ENCODE measurements at regions not wholly inside any gene's neighbourhood (a gene's known extent, or its start where the extent isn't known, plus 50 kb on each side); places are given as distances from the start of the nearest gene placed in this dataset.

DNA sequence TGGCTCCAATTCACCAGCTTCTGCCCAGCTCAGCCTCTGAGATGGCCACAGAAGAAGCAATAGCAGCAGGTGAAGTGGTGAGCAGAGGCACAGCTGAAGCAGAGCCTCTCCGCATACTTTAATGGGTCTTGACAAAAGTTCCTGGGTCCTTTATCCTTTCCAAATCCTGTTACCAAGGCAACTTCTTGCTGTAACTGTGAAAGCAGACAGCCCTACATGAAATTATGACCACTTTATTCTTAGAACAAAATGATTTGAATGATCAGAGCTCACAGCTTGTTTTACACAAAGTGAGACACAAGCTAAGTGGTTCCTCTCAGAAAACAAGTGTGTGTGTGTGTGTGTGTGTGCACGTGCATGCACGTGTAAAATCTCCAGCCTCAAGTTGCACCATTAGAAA, 245.6 kb downstream of the HTR7 start:
- no peaks in the 10 kb centered on the region for H3K27me3 ChIP-seq
- H3K4me1 ChIP-seq, result no peaks in the 10 kb centered on the region
- H3K4me3 ChIP-seq, result no peak overlapping the region
- TF ChIP-seq EP300 (IDR thresholded peaks at IDR 0.05), result no peak
- no peak for TF ChIP-seq POLR2A (IDR thresholded peaks at IDR 0.05; ENCODE audit: low read depth)
- TF ChIP-seq, protein P1, sequence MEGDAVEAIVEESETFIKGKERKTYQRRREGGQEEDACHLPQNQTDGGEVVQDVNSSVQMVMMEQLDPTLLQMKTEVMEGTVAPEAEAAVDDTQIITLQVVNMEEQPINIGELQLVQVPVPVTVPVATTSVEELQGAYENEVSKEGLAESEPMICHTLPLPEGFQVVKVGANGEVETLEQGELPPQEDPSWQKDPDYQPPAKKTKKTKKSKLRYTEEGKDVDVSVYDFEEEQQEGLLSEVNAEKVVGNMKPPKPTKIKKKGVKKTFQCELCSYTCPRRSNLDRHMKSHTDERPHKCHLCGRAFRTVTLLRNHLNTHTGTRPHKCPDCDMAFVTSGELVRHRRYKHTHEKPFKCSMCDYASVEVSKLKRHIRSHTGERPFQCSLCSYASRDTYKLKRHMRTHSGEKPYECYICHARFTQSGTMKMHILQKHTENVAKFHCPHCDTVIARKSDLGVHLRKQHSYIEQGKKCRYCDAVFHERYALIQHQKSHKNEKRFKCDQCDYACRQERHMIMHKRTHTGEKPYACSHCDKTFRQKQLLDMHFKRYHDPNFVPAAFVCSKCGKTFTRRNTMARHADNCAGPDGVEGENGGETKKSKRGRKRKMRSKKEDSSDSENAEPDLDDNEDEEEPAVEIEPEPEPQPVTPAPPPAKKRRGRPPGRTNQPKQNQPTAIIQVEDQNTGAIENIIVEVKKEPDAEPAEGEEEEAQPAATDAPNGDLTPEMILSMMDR (IDR thresholded peaks at IDR 0.05), result no peak
- TF ChIP-seq POLR2AphosphoS5 (IDR thresholded peaks at IDR 0.05), result no peak
- intact Hi-C loops (cut with DNase I), result no loop called here
- 65% methylated on average over 3 of the region's 3 CpGs for WGBS
- H3K36me3 ChIP-seq, result no peaks in the 10 kb centered on the region
- H3K9me3 ChIP-seq, result no peaks in the 10 kb centered on the region
- DNase-seq (ENCODE audit: extremely low spot score), result peak; percentile 53
- H3K27ac ChIP-seq (replicated peaks in 1 of 4), result no peak overlapping the region

DNA sequence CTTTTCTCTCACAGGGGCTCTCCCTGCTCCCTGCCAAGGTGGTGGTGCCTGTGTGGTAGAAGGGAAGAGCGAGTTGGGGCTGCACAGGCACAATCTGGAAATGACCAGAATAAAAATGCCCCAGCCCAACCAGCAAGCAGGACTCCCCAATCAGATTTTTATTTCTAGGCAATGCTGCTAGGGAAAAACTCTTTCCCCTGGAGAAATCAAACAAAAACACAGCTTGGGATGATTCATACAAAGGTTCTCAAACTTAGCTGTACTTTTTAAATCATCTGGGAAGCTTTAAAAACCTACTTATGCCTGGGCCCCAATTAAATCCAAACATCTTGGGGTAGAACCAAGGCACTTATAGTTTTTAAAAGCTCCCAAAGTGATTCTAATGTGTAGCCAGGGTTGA, 243.2 kb downstream of the HTR7 start:
- no peaks in the 10 kb centered on the region for H3K4me1 ChIP-seq
- 79% methylated on average over 1 of the region's 1 CpG for WGBS
- TF ChIP-seq, protein P1 (IDR thresholded peaks at IDR 0.05), result no peak
- TF ChIP-seq POLR2AphosphoS5 (IDR thresholded peaks at IDR 0.05) (no peak), POLR2A (IDR thresholded peaks at IDR 0.05; ENCODE audit: low read depth) (no peak), EP300 (IDR thresholded peaks at IDR 0.05) (no peak)
- H3K9me3 ChIP-seq, result no peaks in the 10 kb centered on the region
- DNase-seq (ENCODE audit: extremely low spot score), result no peak
- intact Hi-C loops (cut with DNase I), result no loop called here
- no peak overlapping the region for H3K4me3 ChIP-seq
- H3K27me3 ChIP-seq, result no peaks in the 10 kb centered on the region
- no peak overlapping the region for H3K27ac ChIP-seq (replicated peaks in 1 of 4)
- no peaks in the 10 kb centered on the region for H3K36me3 ChIP-seq

DNA sequence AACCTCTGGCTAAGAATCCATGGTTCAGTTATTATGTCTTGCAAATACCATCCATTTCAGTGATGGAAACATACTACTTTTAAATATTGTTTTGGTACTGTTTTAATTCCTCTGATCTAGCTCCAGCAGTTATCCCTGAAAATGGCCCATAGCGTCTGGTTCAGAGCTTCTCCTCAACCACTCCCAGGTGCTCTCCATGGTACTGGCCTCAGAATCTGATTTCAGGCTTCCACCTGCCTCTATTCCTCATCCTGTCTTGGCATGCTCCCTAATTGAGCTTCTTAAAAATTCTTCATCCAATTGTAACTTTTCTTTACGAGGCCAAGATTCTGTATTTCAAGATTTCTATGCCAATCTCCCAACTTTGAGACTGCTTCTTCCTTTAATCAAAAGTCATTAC, 236.3 kb downstream of the HTR7 start:
- intact Hi-C loops (cut with DNase I), result no loop called here
- WGBS, result 19% methylated on average over 2 of the region's 2 CpGs

DNA sequence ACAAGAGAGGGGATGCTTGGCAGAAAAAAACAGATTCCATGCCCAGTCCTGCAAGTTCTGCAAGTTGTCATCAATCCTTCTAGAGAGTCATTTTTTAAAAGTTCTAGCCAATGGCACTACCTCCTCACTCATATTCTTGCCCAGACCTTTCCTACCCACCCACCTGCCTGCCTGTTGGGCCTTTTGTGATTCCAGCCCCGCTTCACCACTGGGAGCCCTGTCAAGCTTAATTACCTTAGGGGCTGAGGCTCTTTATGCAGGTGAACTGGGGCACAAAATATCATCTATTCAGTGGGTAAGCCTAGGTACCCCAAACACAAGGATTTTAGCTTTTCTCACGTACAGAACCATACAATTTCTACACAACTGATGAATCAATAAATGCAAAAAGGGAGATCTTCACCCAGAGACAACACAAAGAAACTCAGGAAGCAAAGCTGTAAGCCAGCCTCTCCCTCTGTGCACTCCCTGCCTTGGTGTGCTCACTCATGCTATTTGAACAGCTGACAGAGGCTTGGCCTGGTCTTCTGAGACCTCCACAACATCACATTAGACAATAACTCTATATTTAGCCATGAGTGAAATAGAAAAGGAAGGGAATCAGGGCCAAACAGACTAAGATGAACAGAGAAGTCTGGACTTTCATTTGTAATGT, 222.6 kb downstream of the HTR7 start:
- no peak overlapping the region for H3K27ac ChIP-seq (replicated peaks in 1 of 4)
- no peaks in the 10 kb centered on the region for H3K9me3 ChIP-seq
- H3K4me1 ChIP-seq, result no peaks in the 10 kb centered on the region
- WGBS, result 51% methylated on average over 2 of the region's 2 CpGs
- H3K27me3 ChIP-seq, result no peaks in the 10 kb centered on the region
- DNase-seq (ENCODE audit: extremely low spot score), result no peak
- intact Hi-C loops (cut with DNase I), result no loop called here
- TF ChIP-seq POLR2A (IDR thresholded peaks at IDR 0.05; ENCODE audit: low read depth), result no peak
- no peak for TF ChIP-seq EP300 (IDR thresholded peaks at IDR 0.05)
- TF ChIP-seq POLR2AphosphoS5 (IDR thresholded peaks at IDR 0.05), result no peak
- TF ChIP-seq, protein P1 (IDR thresholded peaks at IDR 0.05), result no peak
- H3K36me3 ChIP-seq, result no peaks in the 10 kb centered on the region
- no peak overlapping the region for H3K4me3 ChIP-seq

More for the DNA sequence above, 236.3 kb downstream of the HTR7 start:
- Histone ChIP-seq H3K27ac (replicated peaks in 1 of 4) (no peak overlapping the region), H3K4me1 (no peaks in the 10 kb centered on the region), H3K9me3 (no peaks in the 10 kb centered on the region), H3K4me3 (no peak overlapping the region), H3K27me3 (no peaks in the 10 kb centered on the region), H3K36me3 (no peaks in the 10 kb centered on the region)
- DNase-seq (ENCODE audit: extremely low spot score), result no peak
- TF ChIP-seq POLR2A (IDR thresholded peaks at IDR 0.05; ENCODE audit: low read depth) (no peak), EP300 (IDR thresholded peaks at IDR 0.05) (no peak), POLR2AphosphoS5 (IDR thresholded peaks at IDR 0.05) (no peak)
- TF ChIP-seq, protein P1 (IDR thresholded peaks at IDR 0.05), result no peak

DNA sequence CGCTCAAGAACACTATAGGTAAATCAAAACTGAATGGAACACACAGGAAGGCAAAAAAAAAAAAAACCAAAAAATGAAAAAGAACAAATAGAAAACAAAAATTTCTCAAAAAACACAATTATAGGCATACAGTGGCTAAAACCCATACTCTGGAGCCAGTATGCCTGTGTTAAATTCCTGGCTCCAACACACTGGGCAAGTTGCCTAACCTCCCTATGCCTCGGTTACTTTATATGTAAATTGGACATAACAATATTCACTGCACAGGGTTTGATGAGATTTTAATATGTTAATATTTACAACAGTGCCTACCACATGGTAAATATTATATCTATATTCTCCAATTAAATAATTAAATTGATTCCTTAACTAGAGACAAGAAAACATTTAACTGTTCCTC, 217.1 kb downstream of the HTR7 start:
- Histone ChIP-seq H3K36me3 (no peaks in the 10 kb centered on the region), H3K27me3 (no peaks in the 10 kb centered on the region), H3K4me3 (no peak overlapping the region)

More for the DNA sequence above, 217.1 kb downstream of the HTR7 start:
- Histone ChIP-seq H3K4me1 (peaks cover 0 to 15% (median 3%) of the 10 kb centered on the region in 4 donors), H3K27ac (replicated peaks in 1 of 4) (no peak overlapping the region), H3K9me3 (no peaks in the 10 kb centered on the region)
- WGBS, result 70% methylated on average over 2 of the region's 2 CpGs
- TF ChIP-seq POLR2AphosphoS5 (IDR thresholded peaks at IDR 0.05) (no peak), EP300 (IDR thresholded peaks at IDR 0.05) (no peak), POLR2A (IDR thresholded peaks at IDR 0.05; ENCODE audit: low read depth) (no peak)
- TF ChIP-seq, protein P1 (IDR thresholded peaks at IDR 0.05), result no peak
- DNase-seq (ENCODE audit: extremely low spot score), result no peak
- intact Hi-C loops (cut with DNase I), result no loop called here

Measured in esophagus muscularis mucosa (tissue), 4 donors.